NCI-H510A treated with DMSO at 0.1 percent for 48 hours (cell line): ENCODE measurements at regions not wholly inside any gene's neighbourhood (a gene's known extent, or its start where the extent isn't known, plus 50 kb on each side); places are given as distances from the start of the nearest gene placed in this dataset.

Experiments used
- DNase-seq: peaks from one replicate; lab custom pipeline; 2025; lab: John Stamatoyannopoulos, UW

DNA sequence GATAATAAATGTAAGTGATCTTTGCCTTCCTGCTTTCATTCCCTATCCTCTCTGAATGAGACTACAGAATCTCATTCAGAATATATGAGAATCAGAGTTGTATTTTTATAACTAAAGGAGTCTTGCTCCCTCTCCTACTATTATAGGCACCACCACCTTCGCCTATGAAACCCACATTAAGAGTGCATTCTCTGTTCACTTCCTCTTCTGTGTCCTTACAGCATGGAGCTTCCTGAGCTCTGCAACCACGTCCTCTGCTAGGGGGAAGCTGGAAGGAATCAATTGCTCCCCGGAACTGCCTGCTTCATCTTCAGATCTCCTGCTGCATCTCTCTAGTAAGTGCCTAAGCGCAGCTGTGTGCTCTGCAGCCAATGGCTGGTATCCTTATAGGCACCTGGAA lies 820.7 kb downstream of the GRID1 start:
- DNase-seq: peak; percentile 28

DNA sequence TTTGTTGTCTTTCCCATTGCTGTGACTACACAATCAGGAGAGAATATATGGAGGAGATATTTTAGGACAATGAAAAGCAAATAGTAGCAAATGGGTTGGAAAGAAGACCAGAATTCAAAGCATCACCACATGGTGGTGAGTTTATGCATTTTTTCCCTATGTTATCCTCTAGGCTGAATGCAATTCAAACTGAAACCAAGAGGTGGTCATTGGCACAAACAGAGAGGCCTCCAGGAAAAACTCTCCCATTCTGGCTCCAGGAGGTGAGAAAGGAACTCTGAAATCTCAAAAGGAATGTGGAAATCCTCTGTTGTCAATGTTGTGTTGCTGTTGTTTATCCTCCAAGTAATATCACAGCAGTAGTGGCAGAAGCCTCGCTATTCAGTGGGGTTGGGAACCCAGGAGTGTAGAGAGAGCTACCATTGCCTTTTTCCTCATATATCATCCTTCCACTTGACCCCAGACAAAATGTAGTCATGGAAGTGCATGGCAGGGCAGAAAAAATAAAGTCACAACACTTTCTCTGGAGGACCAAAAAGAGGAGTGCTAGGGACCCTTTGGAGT lies 819.1 kb downstream of the GRID1 start:
- DNase-seq: no peak

DNA sequence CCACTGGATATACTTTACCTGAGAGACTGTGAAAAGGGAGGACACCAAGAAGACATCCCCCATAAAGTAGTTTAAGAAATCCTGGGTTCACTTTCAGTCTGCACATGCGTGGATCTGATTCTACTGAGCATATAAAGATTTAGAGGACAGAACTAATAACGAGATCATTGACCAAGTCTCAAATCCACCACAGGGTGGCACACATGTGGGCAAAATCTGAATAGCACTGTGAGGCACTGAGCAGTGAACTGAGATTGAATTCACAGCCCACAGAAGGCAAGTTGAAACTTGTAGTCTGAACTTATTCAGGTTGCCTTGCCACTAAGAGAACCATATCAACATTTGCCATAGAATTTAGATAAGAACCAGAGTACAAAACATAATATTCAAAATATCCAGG lies 818.6 kb downstream of the GRID1 start:
- DNase-seq: peak; percentile 55
